ENCODE measurements at regions not wholly inside any gene's neighbourhood (a gene's known extent, or its start where the extent isn't known, plus 50 kb on each side); places are given as distances from the start of the nearest gene placed in this dataset.

DNA sequence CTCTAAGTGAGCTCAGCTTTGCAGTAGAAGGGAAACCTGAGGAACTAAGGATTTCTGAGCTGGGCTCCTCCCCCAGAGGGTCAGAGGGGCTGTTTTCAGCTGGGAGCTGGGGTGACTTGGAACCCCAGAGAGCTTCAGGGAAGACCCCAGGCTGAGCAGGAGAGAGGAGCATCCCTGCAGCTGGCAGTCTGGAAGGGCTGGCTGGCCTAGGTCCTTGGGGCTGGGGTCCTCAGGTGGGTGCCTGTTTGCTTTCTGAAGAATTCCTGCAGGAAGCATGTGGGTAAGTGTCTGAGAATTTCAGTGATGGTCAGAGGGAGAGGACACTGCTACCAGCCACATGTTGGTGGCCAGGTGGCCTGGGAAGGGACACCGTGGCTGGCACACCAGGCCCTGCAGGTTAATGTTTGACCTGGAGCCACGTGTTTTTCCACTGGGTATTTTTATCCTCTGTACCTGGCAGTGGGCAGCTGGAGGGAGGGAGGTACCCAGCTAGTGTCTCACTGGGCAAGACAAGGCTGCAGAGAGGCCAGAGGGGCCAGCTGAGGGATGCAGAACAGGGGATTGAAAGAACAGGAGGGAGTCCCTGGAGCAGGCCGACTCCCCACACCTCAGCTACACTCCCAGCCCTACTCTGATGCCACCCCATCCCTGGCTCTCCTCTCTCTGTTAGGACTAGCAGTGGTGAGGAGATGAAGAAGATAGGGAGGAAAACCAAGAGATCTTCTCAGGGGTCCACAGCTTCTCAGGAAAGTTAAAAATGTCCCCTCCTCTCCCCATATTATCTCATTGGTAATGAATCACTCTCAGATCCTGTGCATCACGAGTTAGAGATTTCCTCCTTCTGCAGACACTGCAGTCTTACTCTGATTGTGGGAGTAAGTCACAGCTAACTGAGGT is 143.6 kb downstream of the VEGFA start:
- Histone ChIP-seq H2AK5ac (ENCODE audit: low read depth, low read length) (peak overlapping the region; percentile 44), H3K9ac (ENCODE audit: low read depth, low read length, poor library complexity) (no peak overlapping the region), H3K79me1 (ENCODE audit: low read depth, low read length) (no peaks in the 10 kb centered on the region), H3K9me3 (replicated peaks in 1 of 2; ENCODE audit: control insufficient read depth in 2 of 2, insufficient read depth in 1 of 2, low read depth in 1 of 2, low read length in 2 of 2) (no peaks in the 10 kb centered on the region), H3K14ac (ENCODE audit: low read length) (no peak overlapping the region), H3K18ac (ENCODE audit: low read length) (peak overlapping the region; percentile 1), H2AFZ (ENCODE audit: low read length) (no peak overlapping the region), H2BK120ac (ENCODE audit: low read depth, low read length) (no peak overlapping the region), H4K8ac (ENCODE audit: low read depth, low read length) (no peak overlapping the region), H3K36me3 (replicated peaks in 1 of 2; ENCODE audit: control insufficient read depth in 2 of 2, insufficient read depth in 2 of 2, low read length in 2 of 2) (no peaks in the 10 kb centered on the region), H3K27ac (replicated peaks; ENCODE audit: low read length) (no peak overlapping the region), H2BK15ac (ENCODE audit: low read length) (peak overlapping the region; percentile 30), H2BK5ac (ENCODE audit: low read length) (no peak overlapping the region), H3K27me3 (ENCODE audit: control insufficient read depth in 3 of 3, insufficient read depth in 3 of 3, low read depth in 1 of 3, low read length in 3 of 3) (peaks cover 0 to 20% (median 0%) of the 10 kb centered on the region in 3 experiments), H3K23ac (ENCODE audit: low read depth, low read length, poor library complexity) (no peak overlapping the region), H3K4me1 (ENCODE audit: control insufficient read depth in 2 of 2, insufficient read depth in 1 of 2, low read depth in 1 of 2, low read length in 2 of 2) (peaks cover 4 to 12% of the 10 kb centered on the region in 2 donors), H3K4me2 (ENCODE audit: insufficient read depth, low read length, poor library complexity, severe bottlenecking) (no peak overlapping the region), H3K4ac (ENCODE audit: low read length) (no peak overlapping the region), H4K91ac (ENCODE audit: low read depth, low read length, poor library complexity) (no peak overlapping the region), H2BK12ac (ENCODE audit: low read length) (no peak overlapping the region), H3K4me3 (ENCODE audit: low read length in 2 of 2) (no peak overlapping the region)
- DNase-seq (ENCODE audit: low spot score), result no peak
- WGBS, 2 donors (ENCODE audit: extremely low coverage in 2 of 2, insufficient read length in 2 of 2, insufficient replicate concordance in 1 of 2), result no CpG with 5 or more reads among the region's 4 CpGs

DNA sequence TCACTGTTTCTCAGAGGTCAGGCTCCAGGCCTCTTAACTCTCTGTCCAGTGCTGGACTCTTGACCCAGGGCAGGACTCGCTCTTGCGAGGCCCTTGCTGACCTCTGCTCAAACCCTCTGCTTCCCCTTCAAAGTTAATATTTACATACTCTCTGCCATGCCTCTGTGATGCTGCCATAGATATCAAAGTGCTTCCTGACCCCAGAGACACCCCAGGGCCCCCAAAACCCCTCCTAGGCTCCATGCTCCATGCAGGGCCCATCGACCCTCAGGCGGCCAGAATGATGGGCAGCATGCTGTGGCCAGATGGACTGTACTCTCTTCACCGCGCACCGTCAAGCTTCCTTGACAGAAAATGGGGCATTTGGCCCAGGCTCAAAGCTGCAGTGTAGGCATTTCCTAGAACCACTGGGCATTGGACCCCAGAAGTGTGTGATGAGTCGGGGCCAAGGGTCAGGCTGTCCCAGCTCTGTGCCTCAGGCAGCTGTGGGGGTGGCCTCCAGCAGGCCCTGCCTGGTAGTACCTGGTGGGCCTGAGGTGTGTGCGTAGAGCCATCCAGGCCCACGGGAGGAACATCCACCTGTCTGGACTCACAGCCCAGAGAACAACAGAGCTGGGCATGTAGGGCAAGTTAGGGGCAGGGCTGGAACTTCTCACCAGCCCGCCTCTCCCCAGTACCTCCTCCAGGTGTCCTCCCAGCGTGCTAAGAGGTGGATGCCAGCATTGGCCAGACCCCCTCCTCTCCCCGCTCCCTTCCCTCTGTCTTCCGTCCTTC is 142.8 kb downstream of the VEGFA start:
- H4K8ac ChIP-seq (ENCODE audit: low read depth, low read length), result no peak overlapping the region
- no peak overlapping the region for H3K4ac ChIP-seq (ENCODE audit: low read length)
- H4K91ac ChIP-seq (ENCODE audit: low read depth, low read length, poor library complexity), result no peak overlapping the region
- H3K9me3 ChIP-seq (replicated peaks in 1 of 2; ENCODE audit: control insufficient read depth in 2 of 2, insufficient read depth in 1 of 2, low read depth in 1 of 2, low read length in 2 of 2), result no peaks in the 10 kb centered on the region
- peak overlapping the region; percentile 51 for H3K18ac ChIP-seq (ENCODE audit: low read length)
- H2BK15ac ChIP-seq (ENCODE audit: low read length), result peak overlapping the region; percentile 61
- peaks cover 0 to 20% (median 0%) of the 10 kb centered on the region in 3 experiments for H3K27me3 ChIP-seq (ENCODE audit: control insufficient read depth in 3 of 3, insufficient read depth in 3 of 3, low read depth in 1 of 3, low read length in 3 of 3)
- H3K14ac ChIP-seq (ENCODE audit: low read length), result no peak overlapping the region
- peak overlapping the region; percentile 9 for H2BK5ac ChIP-seq (ENCODE audit: low read length)
- no peak for DNase-seq (ENCODE audit: low spot score)
- no CpG with 5 or more reads among the region's 14 CpGs for WGBS, 2 donors (ENCODE audit: extremely low coverage in 2 of 2, insufficient read length in 2 of 2, insufficient replicate concordance in 1 of 2)
- H3K4me1 ChIP-seq (ENCODE audit: control insufficient read depth in 2 of 2, insufficient read depth in 1 of 2, low read depth in 1 of 2, low read length in 2 of 2), result peaks cover 4 to 12% of the 10 kb centered on the region in 2 donors
- H3K4me3 ChIP-seq (ENCODE audit: low read length in 2 of 2), result no peak overlapping the region
- no peak overlapping the region for H3K4me2 ChIP-seq (ENCODE audit: insufficient read depth, low read length, poor library complexity, severe bottlenecking)
- H2BK120ac ChIP-seq (ENCODE audit: low read depth, low read length), result peak overlapping the region; percentile 37
- H3K36me3 ChIP-seq (replicated peaks in 1 of 2; ENCODE audit: control insufficient read depth in 2 of 2, insufficient read depth in 2 of 2, low read length in 2 of 2), result no peaks in the 10 kb centered on the region
- H3K79me1 ChIP-seq (ENCODE audit: low read depth, low read length), result no peaks in the 10 kb centered on the region
- peak overlapping the region; percentile 69 for H2BK12ac ChIP-seq (ENCODE audit: low read length)
- no peak overlapping the region for H3K27ac ChIP-seq (replicated peaks; ENCODE audit: low read length)
- no peak overlapping the region for H2AFZ ChIP-seq (ENCODE audit: low read length)
- no peak overlapping the region for H3K23ac ChIP-seq (ENCODE audit: low read depth, low read length, poor library complexity)
- H2AK5ac ChIP-seq (ENCODE audit: low read depth, low read length), result peak overlapping the region; percentile 44
- no peak overlapping the region for H3K9ac ChIP-seq (ENCODE audit: low read depth, low read length, poor library complexity)

DNA sequence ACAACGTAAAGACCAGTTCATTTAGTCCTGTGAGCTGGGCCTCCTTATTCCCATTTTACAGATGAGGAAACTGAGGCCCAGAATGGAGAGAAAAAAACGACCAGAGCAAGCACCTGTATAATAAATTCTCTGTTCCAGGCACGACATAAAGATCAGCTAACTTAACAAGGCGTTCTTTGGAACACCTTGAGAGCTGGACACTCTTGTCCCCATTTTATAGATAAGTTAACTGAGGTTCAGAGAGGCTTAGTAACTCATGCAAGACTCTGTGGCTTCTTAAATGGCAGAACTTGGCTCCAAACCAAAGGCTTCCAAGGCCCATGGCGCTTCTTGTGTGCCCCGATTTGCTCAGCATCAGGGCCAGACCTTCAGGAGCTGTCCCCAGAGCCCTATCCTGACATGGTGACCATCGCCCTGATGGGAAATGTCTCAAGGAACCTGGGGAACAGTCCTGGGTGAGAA is 142.1 kb downstream of the VEGFA start:
- Histone ChIP-seq H2BK120ac (ENCODE audit: low read depth, low read length) (no peak overlapping the region), H2BK5ac (ENCODE audit: low read length) (peak overlapping the region; percentile 9), H3K4me2 (ENCODE audit: insufficient read depth, low read length, poor library complexity, severe bottlenecking) (no peak overlapping the region), H4K8ac (ENCODE audit: low read depth, low read length) (no peak overlapping the region), H3K18ac (ENCODE audit: low read length) (no peak overlapping the region), H3K23ac (ENCODE audit: low read depth, low read length, poor library complexity) (no peak overlapping the region), H2AK5ac (ENCODE audit: low read depth, low read length) (peak overlapping the region; percentile 44), H2BK12ac (ENCODE audit: low read length) (no peak overlapping the region), H3K79me1 (ENCODE audit: low read depth, low read length) (no peaks in the 10 kb centered on the region), H3K27me3 (ENCODE audit: control insufficient read depth in 3 of 3, insufficient read depth in 3 of 3, low read depth in 1 of 3, low read length in 3 of 3) (peaks cover 0 to 23% (median 0%) of the 10 kb centered on the region in 3 experiments), H3K9ac (ENCODE audit: low read depth, low read length, poor library complexity) (no peak overlapping the region), H2BK15ac (ENCODE audit: low read length) (no peak overlapping the region), H3K4me3 (ENCODE audit: low read length in 2 of 2) (no peak overlapping the region), H3K14ac (ENCODE audit: low read length) (no peak overlapping the region), H3K9me3 (replicated peaks in 1 of 2; ENCODE audit: control insufficient read depth in 2 of 2, insufficient read depth in 1 of 2, low read depth in 1 of 2, low read length in 2 of 2) (no peaks in the 10 kb centered on the region), H3K4ac (ENCODE audit: low read length) (no peak overlapping the region), H3K36me3 (replicated peaks in 1 of 2; ENCODE audit: control insufficient read depth in 2 of 2, insufficient read depth in 2 of 2, low read length in 2 of 2) (no peaks in the 10 kb centered on the region), H4K91ac (ENCODE audit: low read depth, low read length, poor library complexity) (no peak overlapping the region), H3K27ac (replicated peaks; ENCODE audit: low read length) (no peak overlapping the region), H3K4me1 (ENCODE audit: control insufficient read depth in 2 of 2, insufficient read depth in 1 of 2, low read depth in 1 of 2, low read length in 2 of 2) (peaks cover 4 to 12% of the 10 kb centered on the region in 2 donors), H2AFZ (ENCODE audit: low read length) (no peak overlapping the region)
- DNase-seq (ENCODE audit: low spot score), result no peak
- WGBS, 2 donors (ENCODE audit: extremely low coverage in 2 of 2, insufficient read length in 2 of 2, insufficient replicate concordance in 1 of 2), result no CpG with 5 or more reads among the region's 7 CpGs

Data from neuronal stem cell (in vitro differentiated cells).